Duodenal mucosa (tissue), 2 donors: ENCODE measurements at regions not wholly inside any gene's neighbourhood (a gene's known extent, or its start where the extent isn't known, plus 50 kb on each side); places are given as distances from the start of the nearest gene placed in this dataset.

Experiments used
- H3K27ac ChIP-seq: one replicate; pipeline ENCODE4 v1.7.0; 2013; ENCODE audit warnings: low read depth, low read length
- H3K27me3 ChIP-seq, 2 donors: one replicate each; pipeline ENCODE4 v1.7.0; 2013; ENCODE audit warnings: low read length in 2 of 2, control low read depth in 1 of 2; ENCODE audit not compliant: insufficient read depth in 2 of 2, control insufficient read depth in 1 of 2
- H3K36me3 ChIP-seq, 2 donors: one replicate each; pipeline ENCODE4 v1.7.0; 2013; ENCODE audit warnings: low read length in 2 of 2, control low read depth in 1 of 2; ENCODE audit not compliant: insufficient read depth in 2 of 2, control insufficient read depth in 1 of 2
- H3K4me1 ChIP-seq, 2 donors: one replicate each; pipeline ENCODE4 v1.7.0; 2013; ENCODE audit warnings: low read length in 2 of 2, control low read depth in 1 of 2; ENCODE audit not compliant: insufficient read depth in 2 of 2, control insufficient read depth in 1 of 2
- H3K4me3 ChIP-seq, 2 donors: one replicate each; pipeline ENCODE4 v1.7.0; 2013; ENCODE audit warnings: low read length in 2 of 2, low read depth in 1 of 2
- H3K9ac ChIP-seq, 2 donors: one replicate each; pipeline ENCODE4 v1.7.0; 2013; ENCODE audit warnings: low read length in 2 of 2, low read depth in 1 of 2
- H3K9me3 ChIP-seq, 2 donors: one replicate each; pipeline ENCODE4 v1.7.0; 2013; ENCODE audit warnings: low read length in 2 of 2, control low read depth in 1 of 2; ENCODE audit not compliant: control insufficient read depth in 1 of 2

- H3K9ac ChIP-seq = no peak overlapping the region
- H3K4me3 ChIP-seq = no peak overlapping the region
- no peak overlapping the region for H3K27ac ChIP-seq
- H3K27me3 ChIP-seq = no peaks in the 10 kb centered on the region
- H3K4me1 ChIP-seq = peaks cover 0 to 13% of the 10 kb centered on the region in 2 donors
- no peaks in the 10 kb centered on the region for H3K36me3 ChIP-seq
- H3K9me3 ChIP-seq = no peaks in the 10 kb centered on the region
Observed at GRCh38 chr5:175045820-175046219, 321.4 kb downstream of the MSX2 start.

- H3K27me3 ChIP-seq = no peaks in the 10 kb centered on the region
Observed at GRCh38 chr5:175037820-175038219, 313.4 kb downstream of the MSX2 start.

GRCh38 chr5:175035882-175036533 lies 311.6 kb downstream of the MSX2 start:
- H3K36me3 ChIP-seq = no peaks in the 10 kb centered on the region
- no peak overlapping the region for H3K4me3 ChIP-seq
- H3K9me3 ChIP-seq = no peaks in the 10 kb centered on the region
- no peak overlapping the region for H3K27ac ChIP-seq
- H3K4me1 ChIP-seq = peaks cover 3 to 5% of the 10 kb centered on the region in 2 donors
- H3K9ac ChIP-seq = no peak overlapping the region
- no peaks in the 10 kb centered on the region for H3K27me3 ChIP-seq

More at GRCh38 chr5:175037820-175038219, 313.4 kb downstream of the MSX2 start:
- H3K4me1 ChIP-seq = no peaks in the 10 kb centered on the region
- no peak overlapping the region for H3K27ac ChIP-seq
- H3K9me3 ChIP-seq = no peaks in the 10 kb centered on the region
- no peak overlapping the region for H3K4me3 ChIP-seq
- no peak overlapping the region for H3K9ac ChIP-seq
- no peaks in the 10 kb centered on the region for H3K36me3 ChIP-seq

- Histone ChIP-seq H3K27ac (no peak overlapping the region), H3K9me3 (no peaks in the 10 kb centered on the region), H3K27me3 (no peaks in the 10 kb centered on the region), H3K4me1 (peaks cover 3 to 5% of the 10 kb centered on the region in 2 donors), H3K4me3 (no peak overlapping the region), H3K36me3 (no peaks in the 10 kb centered on the region), H3K9ac (no peak overlapping the region)
Observed at GRCh38 chr5:175034924-175035323, 310.5 kb downstream of the MSX2 start.

- Histone ChIP-seq H3K9me3 (no peaks in the 10 kb centered on the region), H3K4me3 (no peak overlapping the region), H3K4me1 (peaks cover 3 to 5% of the 10 kb centered on the region in 2 donors), H3K9ac (no peak overlapping the region), H3K36me3 (no peaks in the 10 kb centered on the region), H3K27me3 (no peaks in the 10 kb centered on the region), H3K27ac (no peak overlapping the region)
Observed at GRCh38 chr5:175032741-175033151, 308.4 kb downstream of the MSX2 start.

- no peak overlapping the region for H3K4me3 ChIP-seq
- no peaks in the 10 kb centered on the region for H3K36me3 ChIP-seq
- no peaks in the 10 kb centered on the region for H3K27me3 ChIP-seq
- H3K9ac ChIP-seq = no peak overlapping the region
- H3K9me3 ChIP-seq = no peaks in the 10 kb centered on the region
- H3K27ac ChIP-seq = no peak overlapping the region
- peaks cover 3 to 5% of the 10 kb centered on the region in 2 donors for H3K4me1 ChIP-seq
Observed at GRCh38 chr5:175032013-175032412, 307.6 kb downstream of the MSX2 start.

GRCh38 chr5:175027390-175027789 lies 303.0 kb downstream of the MSX2 start:
- Histone ChIP-seq H3K9me3 (peaks cover 0 to 4% of the 10 kb centered on the region in 2 donors), H3K9ac (no peak overlapping the region), H3K4me3 (no peak overlapping the region), H3K4me1 (peaks cover 3 to 5% of the 10 kb centered on the region in 2 donors), H3K36me3 (no peaks in the 10 kb centered on the region), H3K27ac (no peak overlapping the region), H3K27me3 (no peaks in the 10 kb centered on the region)

GRCh38 chr5:175025077-175025476 lies 300.7 kb downstream of the MSX2 start:
- Histone ChIP-seq H3K27me3 (no peaks in the 10 kb centered on the region), H3K4me3 (no peak overlapping the region), H3K27ac (no peak overlapping the region), H3K9ac (no peak overlapping the region), H3K9me3 (peaks cover 0 to 4% of the 10 kb centered on the region in 2 donors), H3K36me3 (no peaks in the 10 kb centered on the region), H3K4me1 (peaks cover 0 to 4% of the 10 kb centered on the region in 2 donors)

GRCh38 chr5:175021841-175022625 lies 297.7 kb downstream of the MSX2 start:
- Histone ChIP-seq H3K27me3 (no peaks in the 10 kb centered on the region), H3K4me1 (peaks cover 0 to 4% of the 10 kb centered on the region in 2 donors), H3K9me3 (peaks cover 0 to 4% of the 10 kb centered on the region in 2 donors), H3K36me3 (no peaks in the 10 kb centered on the region), H3K4me3 (no peak overlapping the region), H3K27ac (no peak overlapping the region), H3K9ac (no peak overlapping the region)

GRCh38 chr5:175021321-175021720 lies 296.9 kb downstream of the MSX2 start:
- no peak overlapping the region for H3K4me3 ChIP-seq
- peaks cover 0 to 4% of the 10 kb centered on the region in 2 donors for H3K4me1 ChIP-seq
- no peaks in the 10 kb centered on the region for H3K36me3 ChIP-seq
- H3K27me3 ChIP-seq = no peaks in the 10 kb centered on the region
- no peak overlapping the region for H3K27ac ChIP-seq
- H3K9ac ChIP-seq = no peak overlapping the region
- peaks cover 0 to 4% of the 10 kb centered on the region in 2 donors for H3K9me3 ChIP-seq
